ENCODE measurements at regions not wholly inside any gene's neighbourhood (a gene's known extent, or its start where the extent isn't known, plus 50 kb on each side); places are given as distances from the start of the nearest gene placed in this dataset.

DNA sequence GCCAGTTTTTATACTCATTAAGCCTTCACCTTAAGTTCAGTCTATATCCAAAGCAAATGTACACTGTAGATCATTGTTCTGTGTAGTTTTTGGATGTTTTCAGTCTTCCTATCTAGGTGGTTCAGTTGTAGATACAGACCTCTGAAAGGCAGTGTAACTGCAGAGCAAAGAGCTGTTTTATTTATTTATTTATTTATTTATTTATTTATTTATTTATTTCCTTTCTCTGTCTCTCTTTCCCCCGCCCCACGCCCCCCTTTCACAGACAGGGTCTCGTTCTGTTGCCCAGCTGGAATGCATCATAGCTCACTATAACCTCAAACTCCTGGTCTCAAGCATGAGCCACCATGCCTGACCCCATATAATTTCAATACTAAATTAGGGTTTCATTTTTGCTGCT is 281.8 kb upstream of the KLHL1 start:
- DNase-seq (ENCODE audit: low read depth), result no peak

DNA sequence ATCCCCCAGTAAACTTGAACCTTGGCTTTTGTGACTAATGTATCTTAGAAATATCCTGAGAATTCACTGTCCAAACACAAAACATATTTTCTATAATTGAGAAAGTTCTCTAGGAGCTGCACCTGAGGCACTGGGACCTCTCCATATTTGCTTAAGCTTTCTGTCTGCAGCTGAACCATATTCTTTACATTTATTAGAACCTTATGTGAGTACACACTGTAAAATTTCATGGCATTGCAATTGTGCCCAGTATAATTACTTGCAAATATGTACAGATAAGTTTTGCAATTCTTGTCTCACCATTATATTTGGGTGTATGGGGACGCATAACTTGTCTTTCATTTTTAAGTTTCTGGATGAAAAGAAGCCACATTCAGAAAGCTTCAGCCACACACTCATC is 280.7 kb upstream of the KLHL1 start:
- DNase-seq (ENCODE audit: low read depth), result no peak

DNA sequence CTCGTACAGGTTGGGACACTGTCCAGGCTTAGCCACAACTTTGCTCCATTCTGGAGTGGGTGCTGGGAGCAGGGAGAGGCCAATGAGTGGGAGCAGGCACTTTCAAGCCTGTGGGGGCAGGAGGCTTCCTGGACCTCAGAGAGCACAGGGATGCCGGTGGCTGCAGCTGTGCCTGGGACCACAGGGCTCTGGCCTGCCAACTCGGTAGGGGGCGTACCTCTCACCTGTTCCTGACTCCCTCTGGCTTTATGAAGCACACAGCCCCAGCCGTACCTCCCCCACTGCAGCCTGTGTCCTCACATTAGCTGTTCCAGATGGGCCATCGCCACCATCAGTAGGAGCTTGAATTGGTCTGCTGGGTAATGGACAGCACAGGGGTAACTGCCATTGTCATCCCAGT is 278.7 kb upstream of the KLHL1 start:
- no peak for DNase-seq (ENCODE audit: low read depth)

DNA sequence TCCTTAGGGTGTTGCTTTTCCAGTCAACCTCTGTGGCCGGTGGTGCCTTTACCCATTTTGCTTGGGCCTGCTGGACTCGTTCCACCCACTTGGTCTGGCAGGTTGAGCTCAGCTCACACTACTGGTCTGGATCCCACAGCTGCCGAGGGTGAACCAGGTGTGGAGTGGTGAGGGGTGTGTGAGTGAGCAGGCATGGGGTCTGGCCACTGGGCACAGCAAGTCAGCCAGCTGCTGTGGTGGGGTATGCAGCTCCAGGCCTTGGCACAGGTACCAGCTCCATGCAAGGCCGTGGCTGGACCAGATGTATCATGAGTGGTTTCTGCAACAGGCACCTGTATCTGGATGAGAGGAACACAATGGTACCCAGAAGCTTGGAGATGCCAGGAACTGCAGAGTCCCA is 277.6 kb upstream of the KLHL1 start:
- no peak for DNase-seq (ENCODE audit: low read depth)

DNA sequence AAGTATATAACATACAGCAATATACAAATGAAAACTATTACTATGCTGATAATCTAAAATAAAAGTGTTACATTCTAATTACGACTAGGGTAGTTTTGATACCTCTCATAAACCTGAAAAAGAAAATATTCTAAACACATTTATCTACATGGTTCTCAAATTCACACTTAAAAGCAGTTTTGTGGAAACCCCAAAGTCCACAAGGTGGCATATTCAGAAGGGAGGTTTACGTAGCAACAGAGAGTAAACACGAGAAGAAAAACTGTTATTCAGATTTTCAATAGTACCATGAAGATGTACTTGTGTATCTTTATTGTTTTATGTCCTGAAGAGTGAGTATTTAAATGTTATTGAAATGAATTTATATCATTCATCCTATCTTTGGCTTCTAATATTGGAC is 275.9 kb upstream of the KLHL1 start:
- DNase-seq (ENCODE audit: low read depth), result no peak

DNA sequence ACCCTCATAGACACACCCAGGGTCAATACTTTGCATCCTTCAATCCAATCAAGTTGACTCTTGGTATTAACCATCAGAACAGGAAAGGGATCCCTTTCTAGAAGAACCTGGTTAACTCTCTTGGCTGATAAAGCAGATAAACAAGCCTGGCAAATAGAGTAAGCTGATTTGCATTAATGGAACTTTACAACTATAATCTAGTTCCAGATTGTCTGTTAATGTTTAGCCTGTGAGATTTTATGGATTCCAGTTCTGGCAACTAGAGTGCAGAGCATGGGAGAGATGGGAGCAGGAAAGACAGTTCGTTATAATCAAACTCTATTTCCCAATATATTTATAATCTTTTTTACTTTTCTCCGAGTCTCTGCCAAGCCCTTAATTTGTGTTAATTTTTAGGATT is 272.6 kb upstream of the KLHL1 start:
- no peak for DNase-seq (ENCODE audit: low read depth)

DNA sequence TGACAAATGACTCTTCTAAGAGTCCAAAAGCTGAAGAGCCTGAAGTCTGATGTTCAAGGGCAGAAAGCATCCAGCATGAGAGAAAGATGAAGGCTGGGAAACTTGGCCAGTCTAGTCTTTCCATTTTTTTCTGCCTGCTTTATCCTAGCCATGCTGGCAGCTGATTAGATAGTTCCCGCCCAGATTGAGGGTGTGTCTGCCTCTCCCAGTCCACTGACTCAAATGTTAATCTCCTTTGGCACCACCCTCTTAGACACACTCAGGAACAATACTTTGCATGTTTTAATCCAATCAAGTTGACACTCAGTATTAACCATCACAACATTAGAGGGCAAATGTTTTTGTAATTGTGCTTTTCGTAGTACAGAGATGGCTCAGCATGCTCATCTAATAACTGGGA is 267.5 kb upstream of the KLHL1 start:
- DNase-seq (ENCODE audit: low read depth), result no peak

DNA sequence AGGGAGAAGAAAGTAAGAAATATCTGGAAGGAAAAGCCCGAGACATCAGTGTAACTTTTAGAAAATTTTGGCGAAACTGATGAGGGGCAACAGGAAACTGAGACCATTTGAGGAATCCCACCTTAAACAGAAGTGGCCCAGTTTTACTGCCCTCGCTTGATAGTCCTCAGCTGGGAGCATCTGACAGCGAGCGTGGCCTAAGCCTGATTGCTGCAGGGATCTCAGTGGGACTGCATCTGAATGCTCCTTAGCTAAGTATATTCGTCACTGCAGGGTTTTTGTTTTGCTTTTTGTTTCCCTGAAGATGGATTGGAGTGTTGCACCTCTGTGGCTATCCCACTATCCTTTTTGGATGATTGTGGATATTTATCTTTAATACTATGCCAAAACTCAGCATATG is 262.7 kb upstream of the KLHL1 start:
- DNase-seq (ENCODE audit: low read depth), result no peak

DNA sequence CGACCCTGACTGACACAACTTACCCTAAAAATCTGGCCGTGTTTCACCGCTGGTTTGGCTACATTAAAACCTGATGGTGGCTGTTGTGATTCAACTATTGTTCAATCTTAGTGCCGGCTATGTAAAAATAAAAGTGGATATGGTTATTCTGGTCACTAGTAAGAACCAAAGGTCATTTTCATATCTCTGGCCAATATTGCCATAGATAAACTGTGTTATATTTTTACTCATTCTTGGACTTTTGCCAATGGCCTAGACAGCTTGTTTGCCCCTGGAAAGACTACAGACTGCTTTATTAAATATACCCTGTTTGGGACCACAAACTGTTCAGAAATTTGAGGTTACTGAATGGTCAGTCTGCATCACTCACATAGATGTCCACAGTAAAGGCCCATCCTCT is 258.5 kb upstream of the KLHL1 start:
- no peak for DNase-seq (ENCODE audit: low read depth)

DNA sequence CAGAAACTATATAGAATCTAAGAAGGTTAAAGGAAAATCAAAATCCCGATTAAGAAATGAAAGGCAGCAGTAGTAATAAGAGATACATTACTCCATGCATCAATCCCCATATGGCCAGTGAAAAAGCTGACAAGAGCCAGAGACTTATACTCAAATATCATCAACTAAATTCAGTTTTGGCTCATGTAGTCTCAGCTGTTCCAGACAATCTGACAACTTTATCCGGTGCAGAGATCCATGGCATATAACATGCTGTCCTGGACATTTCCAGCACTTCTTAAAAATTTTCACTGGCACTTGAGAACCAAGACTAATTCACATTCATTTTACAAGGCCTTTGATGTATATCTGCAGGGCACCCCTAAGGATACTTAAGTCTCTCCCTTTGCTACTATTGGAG is 255.7 kb upstream of the KLHL1 start:
- DNase-seq (ENCODE audit: low read depth), result no peak

DNA sequence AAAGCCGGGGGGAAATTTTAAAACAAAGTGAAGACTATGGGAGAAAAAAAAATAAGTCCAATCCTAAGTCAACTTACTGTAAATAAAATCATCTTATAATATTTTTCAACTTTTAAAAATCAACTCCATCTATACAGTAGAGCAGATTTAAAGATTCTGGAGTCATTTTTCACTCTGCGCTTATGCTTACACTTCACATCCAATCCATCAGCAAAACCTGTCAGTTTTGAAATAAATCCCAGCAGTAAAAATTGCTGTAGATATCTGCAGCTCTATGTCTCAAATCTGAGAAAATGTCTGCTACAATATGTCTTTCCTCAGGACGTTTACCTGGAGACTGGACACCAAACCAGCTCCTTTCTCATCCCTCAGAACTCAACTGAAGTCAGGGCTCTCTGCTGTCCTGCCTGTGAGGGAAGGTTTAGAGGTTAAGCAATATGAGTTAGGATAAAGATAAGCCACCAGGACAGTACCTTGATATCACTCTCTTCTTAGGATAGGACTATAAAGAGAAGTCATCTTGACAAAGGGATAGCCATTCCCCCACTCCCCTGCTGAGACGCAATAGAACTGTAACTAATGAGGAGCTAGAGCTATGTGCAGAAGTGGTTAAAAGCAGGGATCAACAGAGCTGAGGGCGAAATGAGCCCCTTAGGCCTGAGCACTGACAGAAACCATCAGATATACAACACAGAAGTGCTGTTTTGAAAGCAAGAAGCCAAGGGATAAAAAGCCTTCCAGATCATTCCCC is 254.7 kb upstream of the KLHL1 start:
- DNase-seq (ENCODE audit: low read depth), result no peak

DNA sequence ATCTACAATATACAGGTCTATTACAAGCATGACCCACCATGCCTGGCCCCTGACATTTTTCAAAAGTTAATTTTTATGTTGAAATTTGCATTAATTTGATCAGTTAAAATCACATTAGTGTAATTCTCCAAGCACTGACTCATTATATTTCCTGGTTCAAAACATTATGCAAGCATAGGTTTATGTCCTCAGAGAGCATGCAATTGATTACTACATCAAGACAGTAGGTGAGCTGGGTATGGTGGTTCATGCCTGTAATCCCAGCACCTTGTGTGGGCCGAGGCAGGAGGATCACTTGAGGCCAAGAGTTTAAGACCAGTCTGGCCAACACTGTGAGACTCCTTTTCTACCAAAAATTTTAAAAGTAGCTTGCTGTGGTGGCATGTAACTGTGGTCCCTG is 248.8 kb upstream of the KLHL1 start:
- no peak for DNase-seq (ENCODE audit: low read depth)

DNA sequence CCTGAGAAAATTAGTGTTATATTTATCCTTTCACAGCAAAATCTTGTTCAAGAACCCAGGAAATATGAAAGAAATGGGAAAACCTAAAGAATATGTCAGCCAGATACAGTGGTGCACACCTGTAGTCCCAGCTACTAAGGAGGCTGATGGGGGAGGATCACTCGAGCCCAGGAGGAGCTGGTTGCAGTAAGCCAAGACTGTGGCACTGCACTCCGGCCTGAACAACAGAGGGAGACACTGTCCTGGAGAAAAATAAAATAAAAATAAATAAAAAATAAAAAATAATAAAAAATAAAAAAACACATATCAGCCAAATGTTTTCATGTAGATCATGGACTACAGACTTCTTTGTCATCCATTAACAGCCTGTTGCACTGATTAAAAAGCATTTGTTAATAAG is 244.8 kb upstream of the KLHL1 start:
- no peak for DNase-seq (ENCODE audit: low read depth)

DNA sequence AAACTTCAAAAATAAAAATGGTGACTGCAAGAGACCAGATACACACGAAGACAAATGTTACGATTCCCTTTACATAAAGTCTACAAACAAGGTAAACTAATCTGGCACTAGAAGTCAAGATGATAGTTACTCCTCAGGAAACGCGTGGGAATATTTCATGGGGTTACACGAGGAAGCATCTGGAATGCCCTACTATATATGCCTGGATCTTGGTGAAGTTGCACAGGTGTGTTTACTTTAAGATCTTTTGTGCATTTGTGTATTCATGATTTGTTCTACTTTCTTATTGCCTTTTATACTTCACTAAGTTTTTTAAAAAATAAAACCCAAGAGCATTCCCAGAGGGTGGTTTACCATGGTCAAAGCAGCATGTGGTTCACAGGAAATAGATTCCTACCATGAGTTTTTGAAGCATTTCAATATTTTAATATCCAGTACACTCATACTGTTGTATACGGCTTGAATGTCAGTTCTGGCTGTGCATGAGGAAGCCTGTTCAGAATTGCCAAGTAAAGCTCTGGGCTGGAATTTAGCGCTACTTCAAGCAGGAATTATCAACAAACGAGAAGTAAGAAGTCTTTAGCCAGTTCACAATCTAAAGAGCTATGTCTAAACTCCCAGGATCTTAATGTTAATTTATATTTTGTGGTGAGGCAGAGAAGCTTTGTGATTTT is 239.8 kb upstream of the KLHL1 start:
- DNase-seq (ENCODE audit: low read depth), result no peak

DNA sequence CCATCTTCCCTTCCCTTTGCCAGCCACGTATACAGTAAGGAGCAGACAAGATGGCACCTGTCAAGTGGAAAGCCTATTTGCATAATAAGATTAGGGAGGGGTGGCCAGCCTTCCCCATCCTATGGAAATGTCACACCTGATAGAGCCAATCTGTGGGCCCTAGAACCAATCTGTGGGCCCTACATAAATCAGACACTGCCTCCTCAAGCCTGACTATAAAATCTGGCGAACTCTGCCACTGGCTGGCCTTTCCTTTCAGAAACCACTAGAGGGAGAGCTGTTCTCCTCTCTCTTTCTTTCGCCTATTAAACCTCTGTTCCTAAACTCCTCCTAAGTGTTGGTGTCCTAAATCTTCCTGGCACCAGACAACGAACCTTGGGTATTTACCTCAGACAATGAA is 231.5 kb upstream of the KLHL1 start:
- no peak for DNase-seq (ENCODE audit: low read depth)

DNA sequence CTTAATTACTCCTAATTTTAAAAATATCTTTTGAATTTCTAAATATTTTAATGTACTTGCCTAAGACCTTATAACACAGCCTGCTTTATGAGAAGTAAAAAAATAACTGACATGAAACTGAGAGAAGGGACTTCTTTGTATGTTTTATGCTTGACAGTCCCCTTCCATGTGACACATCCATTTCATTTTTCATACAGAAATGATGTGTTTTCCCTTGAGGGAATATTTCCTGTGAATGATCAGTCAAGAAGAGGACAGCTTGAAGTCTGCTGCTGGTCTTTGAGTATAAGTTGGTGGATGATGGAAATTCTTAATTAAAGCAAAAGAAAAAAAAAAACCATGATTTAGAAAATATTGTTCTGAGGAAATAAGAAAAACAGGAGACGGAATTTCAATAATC is 230.4 kb upstream of the KLHL1 start:
- no peak for DNase-seq (ENCODE audit: low read depth)

DNA sequence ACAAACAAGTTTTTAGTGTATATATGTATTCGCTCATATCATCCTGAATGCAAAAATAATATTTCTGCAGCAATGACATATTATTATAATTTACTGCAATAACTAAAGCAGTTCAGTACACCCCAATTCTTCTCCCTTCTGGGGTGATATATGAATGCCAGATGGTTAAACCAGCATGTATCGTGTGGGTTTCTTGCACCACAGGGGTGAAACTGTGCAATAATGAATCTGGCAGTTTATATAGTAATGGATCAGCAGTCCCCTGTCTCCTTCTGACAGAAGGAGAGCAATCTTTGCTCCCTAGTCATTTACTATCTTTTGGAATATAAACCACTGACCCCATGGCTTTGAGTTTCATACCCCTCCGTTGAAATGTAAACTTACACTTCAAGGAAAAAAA is 228.6 kb upstream of the KLHL1 start:
- DNase-seq (ENCODE audit: low read depth), result no peak

DNA sequence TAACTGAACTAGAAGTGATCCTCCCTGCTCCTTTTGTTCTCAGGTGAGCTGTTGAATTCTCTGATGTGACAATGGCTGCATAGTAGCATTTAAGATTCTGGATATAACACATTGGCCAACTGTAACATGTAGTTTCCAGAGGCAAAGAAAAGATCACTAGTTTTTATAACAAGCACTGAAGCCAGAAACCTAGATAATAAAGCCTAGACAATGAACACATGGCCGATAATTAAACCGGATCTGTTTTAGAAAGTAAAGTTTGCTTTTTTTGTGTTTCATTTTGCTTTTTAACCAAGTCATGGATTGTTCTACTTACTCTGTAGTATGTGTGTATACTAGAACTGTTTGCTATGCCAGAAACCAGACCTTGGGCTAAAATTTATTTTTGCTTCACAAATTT is 225.5 kb upstream of the KLHL1 start:
- DNase-seq (ENCODE audit: low read depth), result no peak

DNA sequence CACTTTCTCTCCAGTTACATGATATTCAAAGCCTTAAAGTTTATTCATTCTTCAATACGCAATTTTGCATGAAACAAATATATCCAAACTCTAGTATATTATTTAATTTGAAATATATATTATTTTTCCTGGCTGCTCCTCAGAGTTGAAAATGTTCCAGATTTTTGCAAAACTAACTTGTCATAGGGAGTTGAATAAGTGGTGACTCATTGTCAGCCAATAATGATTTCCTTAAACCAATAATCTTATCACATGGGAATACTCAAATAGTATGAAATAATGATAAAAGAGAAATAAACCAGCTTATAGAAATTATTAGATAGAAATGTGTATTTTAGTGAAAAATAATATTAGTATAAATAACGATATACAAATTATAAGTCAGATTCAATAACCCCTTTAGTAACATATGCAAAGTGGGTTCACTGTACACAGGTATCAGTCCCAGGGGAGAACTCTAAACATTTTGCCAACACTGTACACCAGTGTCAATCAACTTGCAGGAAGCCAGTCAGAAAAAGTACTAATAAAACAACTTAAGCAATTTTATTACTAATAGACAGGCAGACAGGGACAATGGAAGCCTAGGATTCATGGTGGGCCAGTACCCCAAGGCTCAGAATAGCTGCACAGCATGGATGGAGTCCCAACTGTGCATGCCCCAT is 222.6 kb upstream of the KLHL1 start:
- no peak for DNase-seq (ENCODE audit: low read depth)

DNA sequence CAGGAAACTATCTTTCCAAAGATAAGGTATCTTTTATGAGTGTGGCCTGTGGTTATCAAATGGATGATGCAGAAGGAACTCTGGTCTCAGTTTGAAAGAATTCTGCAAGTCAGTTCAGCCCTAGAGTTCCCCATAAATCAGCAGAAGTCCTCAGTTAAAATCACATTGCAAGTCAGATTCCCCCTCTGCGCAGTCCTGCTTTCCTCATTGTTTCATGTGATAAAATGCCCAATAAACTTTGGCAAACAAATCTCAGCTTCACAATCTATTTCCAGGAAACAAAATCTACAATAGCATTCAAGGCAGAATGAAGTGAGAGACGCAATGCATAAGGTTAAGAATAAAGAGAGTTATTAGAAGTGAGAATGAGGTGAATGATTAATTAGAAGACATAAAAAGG is 216.3 kb upstream of the KLHL1 start:
- DNase-seq (ENCODE audit: low read depth), result no peak

DNA sequence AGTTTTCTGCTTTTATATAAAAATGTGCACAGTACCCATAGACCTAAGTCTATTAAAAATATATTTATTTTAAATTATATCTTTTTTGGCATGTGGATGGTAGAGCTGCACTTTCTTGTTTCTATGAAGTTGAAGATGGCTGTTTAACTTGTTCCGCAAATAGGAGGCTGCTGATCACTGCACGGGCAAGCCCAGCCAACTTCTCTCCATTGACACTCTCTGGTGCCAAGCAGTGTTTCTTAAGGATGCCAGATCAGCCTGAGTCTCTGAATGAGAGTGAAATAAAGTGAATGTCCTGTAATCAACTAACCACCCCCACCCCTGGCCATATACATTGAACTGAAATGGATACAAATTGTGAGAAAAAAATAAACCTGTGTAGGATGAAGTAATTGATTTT is 202.9 kb upstream of the KLHL1 start:
- DNase-seq (ENCODE audit: low read depth), result no peak

DNA sequence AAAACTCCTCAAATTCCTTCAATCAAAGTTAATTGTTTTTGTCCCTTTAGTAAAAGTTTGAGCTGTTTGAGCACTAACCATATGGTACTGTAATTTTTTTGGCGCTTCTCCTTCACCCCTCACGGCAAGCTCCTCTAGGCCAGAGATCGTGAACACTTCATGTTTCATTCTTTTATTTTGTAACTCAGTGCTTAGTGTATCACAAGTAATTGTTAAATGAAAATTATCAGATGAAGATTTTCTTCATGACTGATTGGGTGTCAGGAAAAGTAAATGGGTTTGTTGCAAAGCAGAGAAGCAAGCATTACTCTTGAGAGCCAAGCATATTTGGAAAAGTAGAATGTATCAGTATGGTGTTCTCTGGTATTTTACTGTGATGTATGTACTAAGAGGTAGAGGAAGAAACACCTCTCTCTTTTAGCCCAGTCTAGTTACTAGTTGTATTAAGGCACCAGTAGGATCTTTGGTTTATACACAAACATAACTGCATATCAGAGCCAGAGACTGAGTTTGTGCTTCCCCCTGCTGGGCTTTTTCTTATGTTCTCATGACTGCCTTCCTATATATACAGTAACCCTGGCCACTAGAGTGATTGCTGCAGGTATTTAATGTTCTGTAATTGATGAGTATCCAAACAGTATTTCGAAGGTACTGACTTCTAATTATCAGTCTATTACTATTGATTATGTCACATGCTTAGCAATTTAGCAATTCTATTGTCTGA is 202.3 kb upstream of the KLHL1 start:
- DNase-seq (ENCODE audit: low read depth), result peak; percentile 1

DNA sequence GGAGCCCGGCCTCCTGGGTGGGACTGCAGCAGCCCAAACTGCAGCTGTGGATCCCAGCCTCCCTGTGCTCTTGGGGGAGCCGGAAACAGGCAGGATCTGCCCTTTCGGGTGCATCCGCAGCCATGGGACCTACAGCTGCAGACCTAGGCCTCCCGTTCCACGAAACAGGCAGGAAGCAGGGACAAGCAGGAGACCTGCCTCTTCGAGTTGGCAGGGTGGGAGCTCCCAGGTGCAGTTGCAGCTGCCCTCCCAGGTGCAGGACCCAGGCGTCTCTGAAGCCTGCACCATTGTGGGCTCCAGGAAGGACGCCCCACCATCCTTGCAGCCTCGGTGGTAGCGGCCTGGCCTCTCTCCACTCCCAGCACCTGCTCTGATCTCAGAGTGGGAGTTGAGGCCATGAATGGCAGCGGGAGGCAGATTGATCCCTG is 189.0 kb upstream of the KLHL1 start:
- no peak for DNase-seq (ENCODE audit: low read depth)

All from M059J (cell line).